Endodermal cell (in vitro differentiated cells): ENCODE measurements at regions not wholly inside any gene's neighbourhood (a gene's known extent, or its start where the extent isn't known, plus 50 kb on each side); places are given as distances from the start of the nearest gene placed in this dataset.

ENCODE experiments used
- DNase-seq: peaks from one replicate; pipeline ENCODE4 v3.0.0-alpha.2; 2017
- H3K27ac ChIP-seq: 2 replicates; pipeline ENCODE4 v1.5.1; 2013; ENCODE audit warnings: mild to moderate bottlenecking, low read depth, low read length, moderate library complexity
- H3K27me3 ChIP-seq: 2 replicates; pipeline ENCODE4 v1.6.1; 2013; ENCODE audit warnings: mild to moderate bottlenecking, low read length, moderate library complexity; ENCODE audit not compliant: insufficient read depth, control insufficient read depth, poor library complexity, severe bottlenecking
- H3K36me3 ChIP-seq: 2 replicates; pipeline ENCODE4 v1.7.0; 2013; ENCODE audit warnings: mild to moderate bottlenecking, low read length, moderate library complexity; ENCODE audit not compliant: control insufficient read depth, insufficient read depth
- H3K4me1 ChIP-seq: one replicate; pipeline ENCODE4 v1.7.0; 2013; ENCODE audit warnings: low read length; ENCODE audit not compliant: control insufficient read depth, insufficient read depth
- H3K4me3 ChIP-seq: 2 replicates; pipeline ENCODE4 v1.5.1; 2013; ENCODE audit warnings: mild to moderate bottlenecking, low read length, moderate library complexity
- H3K9ac ChIP-seq: 2 replicates; pipeline ENCODE4 v1.6.1; 2013; ENCODE audit warnings: mild to moderate bottlenecking, low read length, moderate library complexity; ENCODE audit not compliant: poor library complexity, severe bottlenecking; ENCODE audit errors: extremely low read depth
- H3K9me3 ChIP-seq: 2 replicates; pipeline ENCODE4 v1.6.1; 2013; ENCODE audit warnings: mild to moderate bottlenecking, low read length, moderate library complexity; ENCODE audit not compliant: control insufficient read depth
- H3K27ac Mint-ChIP-seq: 2 replicates; pipeline ENCODE4 v1.8.0; 2020; ENCODE audit warnings: mixed read lengths
- H3K27me3 Mint-ChIP-seq: 2 replicates; pipeline ENCODE4 v1.8.0; 2021; ENCODE audit warnings: mild to moderate bottlenecking, mixed read lengths; ENCODE audit not compliant: insufficient read depth
- H3K36me3 Mint-ChIP-seq: 2 replicates; pipeline ENCODE4 v1.8.0; 2020; ENCODE audit warnings: low read depth, mixed read lengths
- H3K4me1 Mint-ChIP-seq: 2 replicates; pipeline ENCODE4 v1.8.0; 2020; ENCODE audit warnings: mixed read lengths
- H3K4me3 Mint-ChIP-seq: 2 replicates; pipeline ENCODE4 v1.8.0; 2020; ENCODE audit warnings: mild to moderate bottlenecking, moderate library complexity, mixed read lengths
- H3K9me3 Mint-ChIP-seq: 2 replicates; pipeline ENCODE4 v1.8.0; 2020; ENCODE audit warnings: mild to moderate bottlenecking, mixed read lengths
- WGBS, 2 experiments: methylation state at CpG; one replicate each; pipeline versions ENCODE4 v1.1.5 to v1.1.7; 2013; ENCODE audit warnings: missing lambda C conversion rate in 2 of 2, mixed read lengths in 1 of 2; ENCODE audit not compliant: insufficient coverage in 1 of 2, insufficient read length in 1 of 2; 5-methylcytosine and 5-hydroxymethylcytosine counted together
- TF ChIP-seq, protein P1 (sequence below): fragments of 200-600 bp; sonication (generic); conservative IDR thresholded peaks from 2 replicates; pipeline ENCODE4 v1.5.0; 2021; ENCODE audit warnings: antibody characterized with exemption, mild to moderate bottlenecking

DNA sequence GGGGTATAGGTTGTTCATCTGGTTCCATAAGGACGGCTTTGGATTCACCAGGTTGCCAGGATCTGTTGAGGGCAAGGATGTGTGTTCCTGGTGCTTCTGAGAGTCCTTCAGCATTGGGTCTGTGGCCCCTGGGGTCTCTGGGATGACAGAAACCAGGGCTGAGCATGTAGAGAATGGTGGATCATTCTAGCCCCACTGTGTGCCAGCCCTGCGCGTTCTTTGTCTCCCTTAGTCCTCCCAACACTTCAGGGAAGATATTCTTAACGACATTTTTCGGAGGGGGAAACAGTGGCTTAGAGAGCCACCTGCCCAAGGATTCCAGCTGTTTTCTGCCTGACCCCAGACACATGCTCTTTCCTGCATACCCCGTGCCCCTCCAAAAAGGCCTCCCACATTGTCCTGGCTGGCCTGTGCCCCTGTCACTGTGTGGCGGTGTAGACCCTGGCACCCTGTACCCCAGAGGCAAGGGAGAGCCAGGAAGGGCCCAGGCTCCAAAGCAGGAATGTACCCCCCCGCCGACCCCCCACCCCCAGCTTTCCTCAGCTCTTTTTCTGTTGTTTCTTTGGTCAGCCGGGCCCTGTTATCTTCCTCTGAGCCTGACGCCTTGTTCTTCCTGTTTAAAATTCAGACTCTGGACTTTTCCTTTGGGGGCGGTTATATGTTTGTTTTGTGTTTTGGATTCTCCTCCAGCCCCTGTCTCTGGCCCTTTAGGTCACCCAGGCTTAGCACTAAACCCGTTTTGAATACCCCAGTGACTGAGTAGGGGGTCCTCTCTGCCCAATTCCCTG lies 57.8 kb upstream of the SMAD6 start:
- WGBS, 2 experiments, result 85 to 89% methylated on average over 4 to 13 of the region's 13 CpGs
- H3K4me3 Mint-ChIP-seq, result no peak overlapping the region
- H3K36me3 Mint-ChIP-seq, result no peaks in the 10 kb centered on the region
- H3K4me1 Mint-ChIP-seq, result peaks cover 15% of the 10 kb centered on the region
- no peak overlapping the region for H3K9ac ChIP-seq
- peak overlapping the region; percentile 79 for H3K27ac Mint-ChIP-seq
- H3K4me1 ChIP-seq, result no peaks in the 10 kb centered on the region
- no peaks in the 10 kb centered on the region for H3K36me3 ChIP-seq
- H3K9me3 ChIP-seq, result no peaks in the 10 kb centered on the region
- DNase-seq, result no peak
- TF ChIP-seq, protein P1, sequence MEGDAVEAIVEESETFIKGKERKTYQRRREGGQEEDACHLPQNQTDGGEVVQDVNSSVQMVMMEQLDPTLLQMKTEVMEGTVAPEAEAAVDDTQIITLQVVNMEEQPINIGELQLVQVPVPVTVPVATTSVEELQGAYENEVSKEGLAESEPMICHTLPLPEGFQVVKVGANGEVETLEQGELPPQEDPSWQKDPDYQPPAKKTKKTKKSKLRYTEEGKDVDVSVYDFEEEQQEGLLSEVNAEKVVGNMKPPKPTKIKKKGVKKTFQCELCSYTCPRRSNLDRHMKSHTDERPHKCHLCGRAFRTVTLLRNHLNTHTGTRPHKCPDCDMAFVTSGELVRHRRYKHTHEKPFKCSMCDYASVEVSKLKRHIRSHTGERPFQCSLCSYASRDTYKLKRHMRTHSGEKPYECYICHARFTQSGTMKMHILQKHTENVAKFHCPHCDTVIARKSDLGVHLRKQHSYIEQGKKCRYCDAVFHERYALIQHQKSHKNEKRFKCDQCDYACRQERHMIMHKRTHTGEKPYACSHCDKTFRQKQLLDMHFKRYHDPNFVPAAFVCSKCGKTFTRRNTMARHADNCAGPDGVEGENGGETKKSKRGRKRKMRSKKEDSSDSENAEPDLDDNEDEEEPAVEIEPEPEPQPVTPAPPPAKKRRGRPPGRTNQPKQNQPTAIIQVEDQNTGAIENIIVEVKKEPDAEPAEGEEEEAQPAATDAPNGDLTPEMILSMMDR, result no peak
- H3K9me3 Mint-ChIP-seq, result no peaks in the 10 kb centered on the region
- peak overlapping the region; percentile 55 for H3K27ac ChIP-seq
- no peaks in the 10 kb centered on the region for H3K27me3 ChIP-seq
- H3K27me3 Mint-ChIP-seq, result no peaks in the 10 kb centered on the region
- no peak overlapping the region for H3K4me3 ChIP-seq

DNA sequence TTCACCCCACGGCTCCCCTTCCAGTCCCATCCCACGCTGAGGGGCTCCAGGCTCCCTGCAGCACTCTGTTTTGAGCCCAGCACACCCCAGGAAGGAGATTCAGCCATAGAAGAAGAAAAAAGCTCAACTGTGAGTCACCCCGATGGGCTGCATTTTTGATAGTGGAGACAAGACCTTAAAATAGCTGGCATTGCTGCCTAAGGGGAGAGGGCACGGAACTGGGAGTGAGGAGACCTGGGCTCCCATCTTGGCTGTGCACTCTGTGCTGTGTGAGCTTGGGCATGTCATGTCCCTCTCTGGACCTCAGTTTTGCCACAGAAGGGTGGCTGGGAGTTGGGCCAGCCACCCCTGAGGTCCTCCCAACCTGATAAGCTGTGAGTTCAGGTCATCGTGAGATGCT lies 57.2 kb upstream of the SMAD6 start:
- TF ChIP-seq, protein P1, result no peak
- 76 to 77% methylated on average over 3 to 5 of the region's 5 CpGs for WGBS, 2 experiments
- H3K9me3 Mint-ChIP-seq, result no peaks in the 10 kb centered on the region
- H3K36me3 Mint-ChIP-seq, result no peaks in the 10 kb centered on the region
- H3K27me3 Mint-ChIP-seq, result no peaks in the 10 kb centered on the region
- H3K4me1 Mint-ChIP-seq, result peaks cover 16% of the 10 kb centered on the region
- H3K4me1 ChIP-seq, result no peaks in the 10 kb centered on the region
- no peaks in the 10 kb centered on the region for H3K27me3 ChIP-seq
- H3K9me3 ChIP-seq, result no peaks in the 10 kb centered on the region
- peak overlapping the region; percentile 55 for H3K27ac ChIP-seq
- peak overlapping the region; percentile 79 for H3K27ac Mint-ChIP-seq
- no peak overlapping the region for H3K9ac ChIP-seq
- no peak for DNase-seq
- no peaks in the 10 kb centered on the region for H3K36me3 ChIP-seq
- no peak overlapping the region for H3K4me3 Mint-ChIP-seq
- no peak overlapping the region for H3K4me3 ChIP-seq

DNA sequence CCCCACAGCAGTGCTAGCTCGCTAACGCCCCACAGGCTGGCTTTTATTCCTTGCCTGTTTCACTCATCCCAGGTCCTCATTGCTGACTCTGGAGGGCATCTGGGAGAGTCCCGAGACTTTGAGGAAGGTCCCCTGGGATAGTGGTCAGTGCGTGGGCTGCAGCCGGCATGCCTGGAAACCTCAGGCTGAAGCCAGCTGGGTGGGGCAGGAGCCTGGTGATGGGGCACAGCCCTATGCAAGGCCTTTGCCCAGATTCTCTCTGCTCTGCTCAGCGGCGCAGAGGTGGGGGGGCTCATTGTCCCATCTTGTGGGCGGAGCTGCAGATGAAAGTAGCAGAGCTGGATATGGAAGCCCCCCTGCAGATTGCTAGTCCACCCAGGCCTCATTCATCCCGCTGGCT lies 55.7 kb upstream of the SMAD6 start:
- H3K27me3 Mint-ChIP-seq, result no peaks in the 10 kb centered on the region
- no peak overlapping the region for H3K9ac ChIP-seq
- H3K4me3 Mint-ChIP-seq, result no peak overlapping the region
- no peak overlapping the region for H3K27ac ChIP-seq
- H3K4me1 ChIP-seq, result no peaks in the 10 kb centered on the region
- H3K36me3 ChIP-seq, result no peaks in the 10 kb centered on the region
- TF ChIP-seq, protein P1, result no peak
- H3K36me3 Mint-ChIP-seq, result no peaks in the 10 kb centered on the region
- H3K9me3 Mint-ChIP-seq, result no peaks in the 10 kb centered on the region
- H3K27me3 ChIP-seq, result no peaks in the 10 kb centered on the region
- H3K27ac Mint-ChIP-seq, result no peak overlapping the region
- H3K4me1 Mint-ChIP-seq, result peaks cover 16% of the 10 kb centered on the region
- DNase-seq, result no peak
- H3K9me3 ChIP-seq, result no peaks in the 10 kb centered on the region
- 81 to 87% methylated on average over 7 to 9 of the region's 9 CpGs for WGBS, 2 experiments
- no peak overlapping the region for H3K4me3 ChIP-seq
